ENCODE measurements at regions not wholly inside any gene's neighbourhood (a gene's known extent, or its start where the extent isn't known, plus 50 kb on each side); places are given as distances from the start of the nearest gene placed in this dataset.

- no peak for TF ChIP-seq CHD7 (IDR thresholded peaks at IDR 0.05; ENCODE audit: insufficient replicate concordance, low read length)
- no peak for TF ChIP-seq TAF1 (IDR thresholded peaks at IDR 0.05; ENCODE audit: low read depth, low read length)
Observed at GRCh38 chr4:167435786-167436185, 201.5 kb upstream of the SPOCK3 start (continued).
